Common myeloid progenitor, CD34-positive (primary cell): ENCODE measurements at regions not wholly inside any gene's neighbourhood (a gene's known extent, or its start where the extent isn't known, plus 50 kb on each side); places are given as distances from the start of the nearest gene placed in this dataset.

ENCODE experiments used
- CTCF ChIA-PET: fragments of 350-600 bp; sonication (Branson Sonifier 250); formaldehyde crosslinking; loops from one replicate; lab custom pipeline; 2021; ENCODE audit warnings: antibody characterized with exemption; lab: Charles Lee
- POLR2A ChIA-PET: fragments of 350-600 bp; sonication (Branson Sonifier 250); formaldehyde crosslinking; loops from one replicate; lab custom pipeline; 2021; ENCODE audit warnings: antibody characterized with exemption; lab: Charles Lee
- DNase-seq, 3 donors: peaks; one replicate each; pipeline versions ENCODE4 v3.0.0 to v3.0.0-alpha.2; 2013
- H3K27ac ChIP-seq, 2 experiments: 1 replicate in 1 of 2; 2 replicates in 1 of 2; pipeline ENCODE4 v1.7.0; 2013; ENCODE audit warnings: inconsistent platforms in 2 of 2, low read length in 2 of 2, mild to moderate bottlenecking in 2 of 2, low read depth in 1 of 2, moderate library complexity in 1 of 2; ENCODE audit not compliant: severe bottlenecking in 2 of 2, insufficient read depth in 1 of 2, poor library complexity in 1 of 2
- H3K27me3 ChIP-seq, 5 experiments: replicated peaks in 2 of 5; 1 replicate in 3 of 5; 2 replicates in 2 of 5; pipeline versions ENCODE4 v1.6.1 to v1.7.0; 2013; ENCODE audit warnings: low read length in 4 of 5, mild to moderate bottlenecking in 2 of 5, moderate library complexity in 2 of 5, inconsistent platforms in 1 of 5; ENCODE audit not compliant: insufficient read depth in 5 of 5, control insufficient read depth in 4 of 5
- H3K36me3 ChIP-seq, 4 experiments: 1 replicate in 2 of 4; 2 replicates in 2 of 4; pipeline versions ENCODE4 v1.6.1 to v1.7.0; 2013; ENCODE audit warnings: low read length in 3 of 4, control low read depth in 1 of 4, mild to moderate bottlenecking in 1 of 4; ENCODE audit not compliant: control insufficient read depth in 4 of 4, insufficient read depth in 4 of 4
- H3K4me1 ChIP-seq, 4 experiments: 1 replicate in 3 of 4; 2 replicates in 1 of 4; pipeline versions ENCODE4 v1.6.1 to v1.7.1; 2013; ENCODE audit warnings: low read length in 3 of 4, mild to moderate bottlenecking in 3 of 4, control low read depth in 1 of 4, inconsistent platforms in 1 of 4, moderate library complexity in 1 of 4; ENCODE audit not compliant: control insufficient read depth in 4 of 4, insufficient read depth in 4 of 4; ENCODE audit errors: control extremely low read depth in 1 of 4
- H3K4me3 ChIP-seq, 7 experiments: 1 replicate in 4 of 7; 2 replicates in 3 of 7; pipeline versions ENCODE4 v1.5.1 to v1.7.0; 2013; ENCODE audit warnings: mild to moderate bottlenecking in 7 of 7, low read length in 6 of 7, moderate library complexity in 6 of 7, inconsistent platforms in 2 of 7, low read depth in 2 of 7, control low read depth in 1 of 7; ENCODE audit not compliant: insufficient read depth in 4 of 7, control insufficient read depth in 1 of 7; ENCODE audit errors: extremely low read depth in 1 of 7
- H3K9me3 ChIP-seq, 5 experiments: 1 replicate in 4 of 5; 2 replicates in 1 of 5; pipeline versions ENCODE4 v1.6.1 to v1.7.1; 2013; ENCODE audit warnings: low read length in 4 of 5, mild to moderate bottlenecking in 2 of 5, inconsistent platforms in 1 of 5, low read depth in 1 of 5, moderate library complexity in 1 of 5; ENCODE audit not compliant: control insufficient read depth in 4 of 5, insufficient read depth in 2 of 5; ENCODE audit errors: control extremely low read depth in 1 of 5
- WGBS: methylation state at CpG from one replicate; pipeline ENCODE4 v1.1.5; 2013; ENCODE audit not compliant: insufficient coverage; 5-methylcytosine and 5-hydroxymethylcytosine counted together

- Histone ChIP-seq H3K4me1 (no peaks in the 10 kb centered on the region), H3K9me3 (no peaks in the 10 kb centered on the region), H3K27me3 (peaks cover 0 to 5% (median 0%) of the 10 kb centered on the region in 5 experiments), H3K27ac (no peak overlapping the region), H3K4me3 (no peak overlapping the region), H3K36me3 (no peaks in the 10 kb centered on the region)
- CTCF ChIA-PET = no interaction called here
- WGBS = 100% methylated on average over 5 of the region's 5 CpGs
- no peak for DNase-seq
- POLR2A ChIA-PET = no interaction called here
Measured at GRCh38 chr18:77918730-77919129, 669.1 kb downstream of the GALR1 start.

- ChIA-PET POLR2A (no interaction called here), CTCF (no interaction called here)
- H3K27ac ChIP-seq = no peak overlapping the region
- no peak overlapping the region for H3K4me3 ChIP-seq
- DNase-seq = no peak
- H3K27me3 ChIP-seq = peaks cover 0 to 2% (median 0%) of the 10 kb centered on the region in 5 experiments
- H3K36me3 ChIP-seq = no peaks in the 10 kb centered on the region
- no peaks in the 10 kb centered on the region for H3K4me1 ChIP-seq
- no peaks in the 10 kb centered on the region for H3K9me3 ChIP-seq
- WGBS = 94% methylated on average over 4 of the region's 4 CpGs
Measured at GRCh38 chr18:77919923-77920322, 670.3 kb downstream of the GALR1 start.

- CTCF ChIA-PET = no interaction called here
- no CpG with 5 or more reads among the region's 1 CpG for WGBS
Measured at GRCh38 chr18:77935342-77935741, 685.7 kb downstream of the GALR1 start.

DNA sequence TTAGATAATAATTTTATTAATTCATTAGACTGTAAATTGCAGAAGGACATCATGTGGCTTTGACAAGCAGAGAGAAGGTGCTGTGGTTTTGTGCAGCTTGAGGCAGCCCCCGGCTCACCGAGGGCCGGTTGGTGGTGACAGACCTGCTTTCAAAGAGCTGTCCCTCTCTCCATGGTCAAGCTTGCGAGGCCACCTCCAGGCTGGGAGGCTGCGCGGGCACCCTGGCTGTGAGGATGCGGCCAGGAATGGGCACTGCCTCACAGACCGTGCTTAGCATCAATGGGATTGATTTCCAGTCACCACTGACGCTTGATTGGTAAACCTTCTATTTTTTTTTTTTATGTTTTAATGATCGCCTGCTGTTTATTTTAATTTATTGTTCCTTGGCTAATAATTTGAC lies 690.9 kb downstream of the GALR1 start:
- Histone ChIP-seq H3K27ac (no peak overlapping the region), H3K9me3 (no peaks in the 10 kb centered on the region), H3K36me3 (no peaks in the 10 kb centered on the region), H3K4me3 (no peak overlapping the region), H3K4me1 (no peaks in the 10 kb centered on the region), H3K27me3 (peaks cover 0 to 4% (median 0%) of the 10 kb centered on the region in 5 experiments)
- POLR2A ChIA-PET = no interaction called here
- WGBS = 92% methylated on average over 9 of the region's 10 CpGs
- no peak for DNase-seq
- CTCF ChIA-PET = no interaction called here

More at GRCh38 chr18:77935342-77935741, 685.7 kb downstream of the GALR1 start:
- H3K27ac ChIP-seq = no peak overlapping the region
- peaks cover 0 to under 1% (median 0%) of the 10 kb centered on the region in 5 experiments for H3K27me3 ChIP-seq
- POLR2A ChIA-PET = no interaction called here
- H3K4me3 ChIP-seq = no peak overlapping the region
- H3K4me1 ChIP-seq = no peaks in the 10 kb centered on the region
- H3K36me3 ChIP-seq = no peaks in the 10 kb centered on the region
- no peaks in the 10 kb centered on the region for H3K9me3 ChIP-seq
- no peak for DNase-seq

GRCh38 chr18:77944533-77944932 lies 694.9 kb downstream of the GALR1 start:
- ChIA-PET POLR2A (no interaction called here), CTCF (no interaction called here)
- WGBS = 96% methylated on average over 7 of the region's 7 CpGs
- no peak overlapping the region for H3K4me3 ChIP-seq
- no peaks in the 10 kb centered on the region for H3K36me3 ChIP-seq
- DNase-seq = no peak
- peaks cover 0 to 4% (median 2%) of the 10 kb centered on the region in 5 experiments for H3K27me3 ChIP-seq
- no peaks in the 10 kb centered on the region for H3K9me3 ChIP-seq
- no peak overlapping the region for H3K27ac ChIP-seq
- no peaks in the 10 kb centered on the region for H3K4me1 ChIP-seq

GRCh38 chr18:77948567-77948966 lies 698.9 kb downstream of the GALR1 start:
- Histone ChIP-seq H3K36me3 (no peaks in the 10 kb centered on the region), H3K9me3 (peaks cover 0 to 7% (median 2%) of the 10 kb centered on the region in 5 experiments), H3K4me1 (no peaks in the 10 kb centered on the region), H3K27me3 (peaks cover 0 to 4% (median 2%) of the 10 kb centered on the region in 5 experiments), H3K27ac (no peak overlapping the region), H3K4me3 (no peak overlapping the region)
- no peak for DNase-seq
- ChIA-PET CTCF (interaction anchor here (1.3 kb wide), 1 partner anchor 195 kb away, joined by 3 read pairs; no protein-coding TSS in a partner anchor), POLR2A (no interaction called here)
- 40% methylated on average over 1 of the region's 2 CpGs for WGBS

GRCh38 chr18:77949355-77949973 lies 699.8 kb downstream of the GALR1 start:
- peaks cover 0 to 7% (median 2%) of the 10 kb centered on the region in 5 experiments for H3K9me3 ChIP-seq
- CTCF ChIA-PET = interaction anchor here (1.3 kb wide), 1 partner anchor 196 kb away, joined by 3 read pairs; no protein-coding TSS in a partner anchor

More at GRCh38 chr18:77949355-77949973, 699.8 kb downstream of the GALR1 start:
- POLR2A ChIA-PET = no interaction called here
- peaks cover 0 to 2% (median 0%) of the 10 kb centered on the region in 5 experiments for H3K27me3 ChIP-seq
- no peaks in the 10 kb centered on the region for H3K4me1 ChIP-seq
- H3K36me3 ChIP-seq = no peaks in the 10 kb centered on the region
- 76% methylated on average over 5 of the region's 7 CpGs for WGBS
- H3K4me3 ChIP-seq = no peak overlapping the region
- DNase-seq = no peak
- no peak overlapping the region for H3K27ac ChIP-seq
